HCT116 (cell line): ENCODE measurements at regions not wholly inside any gene's neighbourhood (a gene's known extent, or its start where the extent isn't known, plus 50 kb on each side); places are given as distances from the start of the nearest gene placed in this dataset.

Experiments
- ATAC-seq: fragments of 200-7000 bp; cut with Tn5 transposase; 2 replicates; pipeline ENCODE4 v1.9.1; 2020; ENCODE audit warnings: mild to moderate bottlenecking, moderate library complexity
- BruUV-seq: library from RNA; stranded (reverse); fragments of 400-500 nt; replicated peaks from 2 replicates; lab custom pipeline; 2021; lab: Mats Ljungman, UMichigan
- CTCF ChIA-PET: fragments of 300-600 bp; sonication (Branson Sonifier 250); formaldehyde crosslinking; loops from one replicate; lab custom pipeline; 2021; ENCODE audit warnings: antibody characterized with exemption; lab: Charles Lee
- POLR2A ChIA-PET: fragments of 300-600, 350-600 bp; sonication (Branson Sonifier 250); formaldehyde crosslinking; loops from one replicate; lab custom pipeline; 2021; ENCODE audit warnings: antibody characterized with exemption; lab: Charles Lee
- RAD21 ChIA-PET, 2 experiments: fragments of 300-600 bp; sonication (Branson Sonifier 250); formaldehyde crosslinking; loops; one replicate each; lab custom pipeline; 2023; ENCODE audit warnings: low total read pairs in 2 of 2; ENCODE audit not compliant: uncharacterized antibody in 2 of 2, unreplicated experiment in 2 of 2, low non-redundant PET in 1 of 2; lab: Charles Lee
- DNase-seq: peaks from one replicate; pipeline ENCODE4 v3.0.0-alpha.2; 2010; ENCODE audit warnings: low read depth, low spot score
- H2AFZ ChIP-seq: fragments of 200-600 bp; shearing (Covaris generic), sonication (generic); 2 replicates; pipeline ENCODE4 v1.6.1; 2017; ENCODE audit warnings: low read depth, mixed run types, mixed read lengths, antibody characterized with exemption, low read length; ENCODE audit not compliant: poor library complexity, severe bottlenecking
- H3K27ac ChIP-seq: 2 replicates; pipeline ENCODE4 v1.5.1; 2012; ENCODE audit warnings: low read depth, low read length
- H3K27me3 ChIP-seq: fragments of 200-600 bp; sonication (generic); 2 replicates; pipeline ENCODE4 v1.6.1; 2016; ENCODE audit warnings: mixed run types, low read length, mixed read lengths; ENCODE audit not compliant: insufficient read depth
- H3K36me3 ChIP-seq, 2 experiments: fragments of 200-500 bp in 1 of 2; fragments of 200-600 bp in 1 of 2; sonication (Bioruptor generic) in 1 of 2; sonication (generic) in 1 of 2; 2 replicates each; pipeline versions ENCODE4 v1.5.1 to v1.6.1; 2014 to 2016; ENCODE audit warnings: low read length in 2 of 2, inconsistent platforms in 1 of 2, mixed read lengths in 1 of 2, mixed run types in 1 of 2; ENCODE audit not compliant: insufficient read depth in 2 of 2, control insufficient read depth in 1 of 2
- H3K4me1 ChIP-seq, 2 experiments: fragments of 200-600 bp in 1 of 2; sonication (generic) in 1 of 2; 2 replicates each; pipeline versions ENCODE4 v1.5.1 to v1.6.1; 2012 to 2017; ENCODE audit warnings: low read length in 2 of 2, inconsistent platforms in 1 of 2, mild to moderate bottlenecking in 1 of 2, mixed read lengths in 1 of 2, mixed run types in 1 of 2, moderate library complexity in 1 of 2; ENCODE audit not compliant: insufficient read depth in 2 of 2, control insufficient read depth in 1 of 2
- H3K4me2 ChIP-seq: fragments of 200-600 bp; sonication (generic); 2 replicates; pipeline ENCODE4 v1.6.1; 2017; ENCODE audit warnings: mixed run types, low read length, mixed read lengths
- H3K4me3 ChIP-seq, 2 experiments: fragments of 200-600 bp in 1 of 2; sonication (generic) in 1 of 2; replicated peaks in 1 of 2; 2 replicates each; pipeline ENCODE4 v1.5.1; 2011 to 2016; ENCODE audit warnings: low read length in 2 of 2, control low read depth in 1 of 2, low read depth in 1 of 2, mild to moderate bottlenecking in 1 of 2, mixed read lengths in 1 of 2, mixed run types in 1 of 2
- H3K79me2 ChIP-seq: fragments of 200-600 bp; sonication (generic); 2 replicates; pipeline ENCODE4 v1.6.1; 2017; ENCODE audit warnings: mild to moderate bottlenecking, mixed run types, low read length, moderate library complexity, mixed read lengths; ENCODE audit not compliant: insufficient read depth
- H3K9ac ChIP-seq: fragments of 200-600 bp; sonication (generic); 2 replicates; pipeline ENCODE4 v1.6.1; 2016; ENCODE audit warnings: low read length, mixed read lengths
- H3K9me2 ChIP-seq: fragments of 200-600 bp; sonication (generic), shearing (Covaris generic); 2 replicates; pipeline ENCODE4 v1.6.1; 2017; ENCODE audit warnings: mixed run types, mild to moderate bottlenecking, moderate library complexity; ENCODE audit not compliant: insufficient read depth
- H3K9me3 ChIP-seq, 2 experiments: fragments of 200-500 bp in 1 of 2; fragments of 200-600 bp in 1 of 2; sonication (Bioruptor generic) in 1 of 2; sonication (generic) in 1 of 2; 2 replicates each; pipeline ENCODE4 v1.6.1; 2014 to 2017; ENCODE audit warnings: low read length in 2 of 2, mixed read lengths in 2 of 2, inconsistent platforms in 1 of 2, low read depth in 1 of 2, mild to moderate bottlenecking in 1 of 2, mixed run types in 1 of 2, moderate library complexity in 1 of 2; ENCODE audit not compliant: control insufficient read depth in 1 of 2, insufficient read depth in 1 of 2
- H4K20me1 ChIP-seq: fragments of 200-600 bp; sonication (generic), shearing (Covaris generic); 2 replicates; pipeline ENCODE4 v1.6.1; 2017; ENCODE audit warnings: mixed run types, mild to moderate bottlenecking, moderate library complexity; ENCODE audit not compliant: insufficient read depth
- CEBPB ChIP-seq: IDR thresholded peaks from 2 replicates; pipeline ENCODE4 v1.6.1; 2012; ENCODE audit warnings: low read depth
- CTCF ChIP-seq, 3 experiments: fragments of 200-600 bp in 1 of 3; sonication (generic) in 1 of 3; IDR thresholded peaks in 2 of 3; conservative IDR thresholded peaks in 1 of 3; 2 replicates each; pipeline ENCODE4 v1.5.1; 2012 to 2017; ENCODE audit warnings: low read depth in 2 of 3, low read length in 2 of 3, antibody characterized with exemption in 1 of 3, borderline replicate concordance in 1 of 3, control low read depth in 1 of 3, mild to moderate bottlenecking in 1 of 3, mixed read lengths in 1 of 3, mixed run types in 1 of 3, moderate library complexity in 1 of 3; ENCODE audit not compliant: insufficient read depth in 1 of 3
- EGR1 ChIP-seq: IDR thresholded peaks from 2 replicates; pipeline ENCODE4 v1.6.1; 2012; ENCODE audit warnings: low read depth
- ELF1 ChIP-seq: IDR thresholded peaks from 2 replicates; pipeline ENCODE4 v1.6.1; 2012; ENCODE audit warnings: low read depth, borderline replicate concordance
- EZH2 ChIP-seq: fragments of 200-600 bp; sonication (generic); IDR thresholded peaks from 2 replicates; pipeline ENCODE4 v1.6.1; 2017; ENCODE audit warnings: antibody characterized with exemption, mixed run types
- FOSL1 ChIP-seq: IDR thresholded peaks from 2 replicates; pipeline ENCODE4 v1.6.1; 2012; ENCODE audit warnings: low read depth
- RAD21 ChIP-seq: IDR thresholded peaks from 2 replicates; pipeline ENCODE4 v1.6.1; 2012; ENCODE audit warnings: low read depth, mild to moderate bottlenecking
- REST ChIP-seq: IDR thresholded peaks from 2 replicates; pipeline ENCODE4 v1.6.1; 2012; ENCODE audit warnings: low read depth
- SIN3A ChIP-seq: IDR thresholded peaks from 2 replicates; pipeline ENCODE4 v1.6.1; 2012; ENCODE audit warnings: low read depth
- SRF ChIP-seq: IDR thresholded peaks from 2 replicates; pipeline ENCODE4 v1.6.1; 2012; ENCODE audit warnings: low read depth
- intact Hi-C: fragments of 100-400 bp; cut with micrococcal nuclease; formaldehyde crosslinking; loops from 2 replicates; pipeline ENCODE4 v1.10.0; 2022

- no TSS peak for BruUV-seq
Measured at GRCh38 chr14:105911006-105911847, 384.8 kb downstream of the TMEM121 start.

More at GRCh38 chr14:105911006-105911847, 384.8 kb downstream of the TMEM121 start:
- Histone ChIP-seq H3K27ac (no peak overlapping the region), H3K9ac (no peak overlapping the region), H3K9me3 (no peaks in the 10 kb centered on the region)
- no peak for TF ChIP-seq RAD21
- TF ChIP-seq CTCF (IDR thresholded peaks at IDR 0.05 in 2 of 3, conservative IDR thresholded peaks at IDR 0.05 in 1 of 3; ENCODE audit: borderline replicate concordance in 1 of 3, insufficient read depth in 1 of 3, low read depth in 2 of 3, low read length in 2 of 3): no peak
- TF ChIP-seq SIN3A: no peak
- no peak for TF ChIP-seq SRF
- TF ChIP-seq EGR1: no peak
- no peak for TF ChIP-seq CEBPB
- no peak for TF ChIP-seq FOSL1
- no peak for TF ChIP-seq EZH2
- TF ChIP-seq REST: no peak
- no peak for TF ChIP-seq ELF1
- TF ChIP-seq, all 23 proteins: peak for 0
- DNase-seq (no peak), ATAC-seq (no peak)
- Histone ChIP-seq H3K27me3 (no peaks in the 10 kb centered on the region), H2AFZ (no peak overlapping the region), H3K79me2 (no peaks in the 10 kb centered on the region), H3K36me3 (no peaks in the 10 kb centered on the region), H3K9me2 (no peaks in the 10 kb centered on the region), H4K20me1 (no peaks in the 10 kb centered on the region), H3K4me3 (no peak overlapping the region), H3K4me2 (no peak overlapping the region), H3K4me1 (no peaks in the 10 kb centered on the region)
- intact Hi-C loops: no loop called here
- CTCF ChIA-PET: no interaction called here
- POLR2A ChIA-PET: no interaction called here
- RAD21 ChIA-PET: no interaction called here
